ENCODE measurements at regions not wholly inside any gene's neighbourhood (a gene's known extent, or its start where the extent isn't known, plus 50 kb on each side); places are given as distances from the start of the nearest gene placed in this dataset.

DNA sequence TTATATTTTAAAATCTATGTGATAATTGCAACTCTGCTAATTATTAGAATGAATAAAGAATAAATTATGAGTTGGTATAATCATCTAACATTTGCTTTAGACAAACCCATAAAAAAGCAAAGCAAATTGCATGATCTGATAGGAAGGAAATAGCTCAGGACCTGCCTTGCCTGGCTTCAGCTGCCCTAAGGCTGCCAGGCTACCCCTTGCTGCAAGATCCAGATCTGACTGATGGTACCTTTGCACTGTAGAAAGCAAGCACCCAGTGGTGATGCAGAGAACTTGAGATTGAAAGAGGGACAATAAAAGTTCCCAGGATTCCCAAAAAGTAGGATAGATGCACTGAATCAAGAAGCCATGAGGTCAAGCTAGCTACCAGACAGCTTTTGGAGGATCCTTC is 100.9 kb upstream of the FSTL4 start:
- TF ChIP-seq, protein P1, sequence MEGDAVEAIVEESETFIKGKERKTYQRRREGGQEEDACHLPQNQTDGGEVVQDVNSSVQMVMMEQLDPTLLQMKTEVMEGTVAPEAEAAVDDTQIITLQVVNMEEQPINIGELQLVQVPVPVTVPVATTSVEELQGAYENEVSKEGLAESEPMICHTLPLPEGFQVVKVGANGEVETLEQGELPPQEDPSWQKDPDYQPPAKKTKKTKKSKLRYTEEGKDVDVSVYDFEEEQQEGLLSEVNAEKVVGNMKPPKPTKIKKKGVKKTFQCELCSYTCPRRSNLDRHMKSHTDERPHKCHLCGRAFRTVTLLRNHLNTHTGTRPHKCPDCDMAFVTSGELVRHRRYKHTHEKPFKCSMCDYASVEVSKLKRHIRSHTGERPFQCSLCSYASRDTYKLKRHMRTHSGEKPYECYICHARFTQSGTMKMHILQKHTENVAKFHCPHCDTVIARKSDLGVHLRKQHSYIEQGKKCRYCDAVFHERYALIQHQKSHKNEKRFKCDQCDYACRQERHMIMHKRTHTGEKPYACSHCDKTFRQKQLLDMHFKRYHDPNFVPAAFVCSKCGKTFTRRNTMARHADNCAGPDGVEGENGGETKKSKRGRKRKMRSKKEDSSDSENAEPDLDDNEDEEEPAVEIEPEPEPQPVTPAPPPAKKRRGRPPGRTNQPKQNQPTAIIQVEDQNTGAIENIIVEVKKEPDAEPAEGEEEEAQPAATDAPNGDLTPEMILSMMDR (conservative IDR thresholded peaks at IDR 0.05 in 1 of 2, IDR thresholded peaks at IDR 0.05 in 1 of 2; ENCODE audit: low read depth in 1 of 2, low read length in 2 of 2), result no peak
- no peak for TF ChIP-seq EZH2 (IDR thresholded peaks at IDR 0.05; ENCODE audit: low read length, missing control alignments)

Data from fibroblast of lung (primary cell).